AG04449 (cell line): ENCODE measurements at regions not wholly inside any gene's neighbourhood (a gene's known extent, or its start where the extent isn't known, plus 50 kb on each side); places are given as distances from the start of the nearest gene placed in this dataset.

ENCODE experiments used
- CTCF ChIA-PET: fragments of 350-600 bp; formaldehyde crosslinking; extraction: SDS; loops from one replicate; lab custom pipeline; 2021; ENCODE audit warnings: antibody characterized with exemption; lab: Yijun Ruan, JAX
- POLR2A ChIA-PET: fragments of 400-600, 350-600 bp; formaldehyde crosslinking; extraction: SDS; loops from one replicate; lab custom pipeline; 2020; ENCODE audit warnings: antibody characterized with exemption, inconsistent platforms; lab: Yijun Ruan, JAX
- DNase-seq: peaks from one replicate; pipeline ENCODE4 v3.0.0-alpha.2; 2010; ENCODE audit warnings: low read depth, low spot score
- H3K4me3 ChIP-seq: 2 replicates; pipeline ENCODE4 v1.5.1; 2011; ENCODE audit warnings: low read depth, mild to moderate bottlenecking, control low read depth, low read length
- TF ChIP-seq, protein P1 (sequence below): IDR thresholded peaks from one replicate; pipeline ENCODE4 v1.5.1; 2011; ENCODE audit warnings: mild to moderate bottlenecking, moderate library complexity, low read length, control low read depth, inconsistent platforms; ENCODE audit not compliant: insufficient read depth; ENCODE audit errors: missing control alignments

DNA sequence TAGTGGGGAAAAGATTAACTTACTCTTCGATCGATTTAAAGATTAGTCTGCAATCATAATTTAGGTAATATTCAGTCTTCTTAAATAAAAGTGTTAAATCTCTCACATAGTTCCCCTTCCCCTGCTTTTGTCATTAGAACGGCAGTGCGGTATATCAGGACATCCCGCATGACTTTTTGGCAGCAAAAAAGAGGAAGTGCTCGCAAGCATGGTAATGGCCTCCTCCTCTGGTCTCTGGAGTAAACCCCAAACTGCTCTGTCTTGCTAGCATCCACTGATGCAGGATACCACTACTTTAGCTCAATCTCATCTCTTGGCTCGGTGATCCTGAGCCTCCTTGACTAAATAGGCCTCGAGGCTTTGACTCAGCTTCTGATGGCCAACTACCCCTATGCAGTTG lies 78.7 kb upstream of the VAV3 start:
- TF ChIP-seq, protein P1, sequence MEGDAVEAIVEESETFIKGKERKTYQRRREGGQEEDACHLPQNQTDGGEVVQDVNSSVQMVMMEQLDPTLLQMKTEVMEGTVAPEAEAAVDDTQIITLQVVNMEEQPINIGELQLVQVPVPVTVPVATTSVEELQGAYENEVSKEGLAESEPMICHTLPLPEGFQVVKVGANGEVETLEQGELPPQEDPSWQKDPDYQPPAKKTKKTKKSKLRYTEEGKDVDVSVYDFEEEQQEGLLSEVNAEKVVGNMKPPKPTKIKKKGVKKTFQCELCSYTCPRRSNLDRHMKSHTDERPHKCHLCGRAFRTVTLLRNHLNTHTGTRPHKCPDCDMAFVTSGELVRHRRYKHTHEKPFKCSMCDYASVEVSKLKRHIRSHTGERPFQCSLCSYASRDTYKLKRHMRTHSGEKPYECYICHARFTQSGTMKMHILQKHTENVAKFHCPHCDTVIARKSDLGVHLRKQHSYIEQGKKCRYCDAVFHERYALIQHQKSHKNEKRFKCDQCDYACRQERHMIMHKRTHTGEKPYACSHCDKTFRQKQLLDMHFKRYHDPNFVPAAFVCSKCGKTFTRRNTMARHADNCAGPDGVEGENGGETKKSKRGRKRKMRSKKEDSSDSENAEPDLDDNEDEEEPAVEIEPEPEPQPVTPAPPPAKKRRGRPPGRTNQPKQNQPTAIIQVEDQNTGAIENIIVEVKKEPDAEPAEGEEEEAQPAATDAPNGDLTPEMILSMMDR = no peak
- no peak for DNase-seq
- CTCF ChIA-PET = no interaction called here
- POLR2A ChIA-PET = no interaction called here
- H3K4me3 ChIP-seq = no peak overlapping the region

DNA sequence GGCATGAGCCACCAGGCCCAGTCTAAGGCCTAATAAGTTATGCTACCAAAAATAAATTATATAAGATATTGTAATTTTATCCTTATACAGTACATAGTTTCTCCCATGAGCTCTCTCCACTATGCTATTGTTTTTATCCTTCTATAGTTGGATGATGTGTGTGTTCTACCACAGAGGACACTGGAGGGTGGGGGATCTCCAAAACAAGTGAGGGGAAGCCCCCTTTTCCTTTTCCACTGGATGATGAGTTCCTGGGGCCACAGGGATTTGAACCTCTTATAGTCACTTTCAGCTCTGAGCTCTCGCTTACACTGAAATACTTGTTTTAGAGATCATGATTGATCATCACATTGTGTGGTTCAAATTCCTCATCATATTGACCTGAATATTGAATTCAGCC lies 77.6 kb upstream of the VAV3 start:
- TF ChIP-seq, protein P1 = no peak
- ChIA-PET POLR2A (no interaction called here), CTCF (no interaction called here)
- no peak overlapping the region for H3K4me3 ChIP-seq
- DNase-seq = no peak

DNA sequence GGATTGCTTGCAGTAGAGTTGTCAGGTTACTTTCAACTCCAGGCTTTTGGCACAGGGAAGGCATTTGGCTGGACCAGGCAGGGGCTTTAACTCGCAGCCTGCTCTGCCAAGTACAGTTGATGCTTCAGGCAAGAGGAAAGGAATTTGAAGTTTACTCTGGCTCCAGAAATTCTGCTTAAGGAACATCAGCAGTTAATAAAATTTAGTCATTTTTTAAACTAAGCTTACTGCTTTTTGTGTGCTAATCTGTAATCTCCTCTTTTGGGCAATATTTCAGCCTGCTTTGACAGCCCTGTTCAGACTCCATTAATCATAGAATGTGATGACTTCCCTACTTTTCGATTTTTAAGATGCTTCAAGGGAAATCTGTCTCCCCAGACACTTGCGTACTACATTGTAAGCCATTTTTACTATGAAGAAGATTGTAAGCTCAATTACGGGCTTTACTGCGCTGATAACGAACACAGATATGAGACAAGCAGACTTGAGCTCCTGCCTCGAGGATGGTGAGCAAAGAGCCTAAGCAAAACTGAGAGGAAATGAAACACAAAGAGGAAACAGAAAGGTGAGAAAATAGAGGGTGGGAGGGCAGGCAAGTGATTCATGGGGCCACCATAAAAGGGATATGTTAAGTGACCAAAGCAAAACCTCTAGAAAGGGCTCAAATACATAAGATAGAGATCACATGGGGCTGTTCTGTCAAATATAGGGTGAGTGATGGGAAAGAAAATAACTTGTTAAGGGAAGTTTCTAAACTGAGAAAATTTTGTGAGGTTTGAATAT lies 76.6 kb upstream of the VAV3 start:
- H3K4me3 ChIP-seq = no peak overlapping the region
- ChIA-PET POLR2A (no interaction called here), CTCF (no interaction called here)
- no peak for DNase-seq
- TF ChIP-seq, protein P1 = no peak

DNA sequence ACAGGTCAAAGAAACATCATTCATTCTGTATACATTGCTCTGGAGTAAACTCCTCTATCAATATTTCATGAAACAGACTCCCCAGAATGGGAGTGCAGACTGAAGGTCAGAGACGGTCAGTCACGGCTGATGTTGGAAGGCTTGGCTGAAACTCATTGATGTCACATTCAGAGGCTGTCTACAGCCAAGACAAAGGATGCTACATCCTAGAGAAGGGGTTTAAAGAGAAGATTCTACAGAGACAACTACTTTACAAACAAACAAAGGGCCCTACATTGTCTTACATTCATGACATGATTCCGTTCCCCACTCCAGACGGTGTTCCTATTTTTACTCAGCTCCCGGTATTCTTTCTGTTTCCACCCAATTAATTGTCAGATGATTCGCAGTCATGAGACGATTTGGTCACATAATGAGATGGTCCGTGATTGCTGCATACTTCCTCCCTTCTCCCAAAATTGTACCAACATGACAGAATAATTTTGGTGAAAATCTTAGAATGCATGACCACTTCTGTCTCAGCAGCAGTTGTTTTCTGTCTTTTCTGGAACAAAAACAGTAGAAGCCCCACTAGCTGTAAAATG lies 73.8 kb upstream of the VAV3 start:
- POLR2A ChIA-PET = no interaction called here

DNA sequence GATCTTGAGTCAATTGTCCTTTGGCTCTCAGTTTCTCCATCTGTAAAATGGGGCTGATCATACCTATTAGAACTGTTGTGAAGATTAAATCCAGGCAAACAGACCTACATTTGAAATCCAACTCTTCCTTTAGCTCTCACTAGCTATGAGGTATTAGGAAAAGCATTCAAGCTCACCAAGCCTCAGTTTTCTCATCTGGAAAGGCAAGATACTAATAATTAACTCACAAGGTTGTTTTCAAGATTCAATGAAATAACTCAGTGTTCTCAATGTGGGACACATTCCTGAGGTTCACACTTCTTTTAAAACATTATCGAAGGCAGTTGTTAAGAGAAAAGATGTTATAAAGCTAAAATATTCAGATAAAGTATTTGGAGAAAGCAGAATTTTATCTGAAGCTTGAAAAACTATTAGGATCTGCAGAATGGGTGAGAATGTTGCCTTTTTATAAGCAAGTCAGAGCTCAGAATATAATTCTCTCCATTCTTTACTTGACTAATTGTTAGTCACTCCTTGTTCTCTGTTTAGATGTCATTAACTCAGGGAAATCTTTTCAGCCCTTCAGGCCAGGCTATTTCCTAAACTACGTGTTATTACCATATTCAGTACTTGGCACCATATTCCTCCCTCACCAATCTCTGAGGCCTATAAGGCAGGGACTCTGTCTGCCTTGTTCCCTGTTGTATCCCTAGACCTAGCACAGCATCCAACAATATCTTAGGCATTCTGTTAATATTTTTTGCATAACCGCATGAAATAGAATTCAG lies 72.0 kb upstream of the VAV3 start:
- CTCF ChIA-PET = no interaction called here
- DNase-seq = no peak
- TF ChIP-seq, protein P1 = no peak
- POLR2A ChIA-PET = no interaction called here
- no peak overlapping the region for H3K4me3 ChIP-seq

More for the DNA sequence above, 73.8 kb upstream of the VAV3 start:
- CTCF ChIA-PET = no interaction called here
- H3K4me3 ChIP-seq = no peak overlapping the region
- TF ChIP-seq, protein P1 = no peak
- DNase-seq = no peak

DNA sequence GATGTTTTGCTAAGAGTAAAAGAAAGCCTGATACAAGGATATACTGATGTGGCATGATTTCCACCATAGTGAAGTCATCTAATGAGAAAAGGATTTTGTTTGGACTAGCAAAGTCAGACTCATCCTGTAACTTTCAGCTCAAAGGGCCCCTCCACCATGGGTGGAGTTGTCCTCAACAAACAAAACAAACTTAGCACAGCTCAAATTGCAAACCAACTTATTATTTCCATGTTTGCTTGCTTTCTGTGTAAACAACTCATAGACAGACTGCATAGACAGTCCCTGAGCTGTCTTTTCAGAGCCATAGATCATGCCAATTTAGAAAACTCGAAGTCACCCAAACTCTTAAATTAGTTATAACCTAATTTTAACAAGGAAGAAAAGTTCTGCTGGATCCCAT lies 69.4 kb upstream of the VAV3 start:
- POLR2A ChIA-PET = no interaction called here
- TF ChIP-seq, protein P1 = no peak
- CTCF ChIA-PET = interaction anchor here (1.3 kb wide), 1 partner anchor 14 kb away, joined by 3 read pairs; no protein-coding TSS in a partner anchor
- DNase-seq = no peak
- no peak overlapping the region for H3K4me3 ChIP-seq
